HCT116 (cell line): ENCODE measurements at regions not wholly inside any gene's neighbourhood (a gene's known extent, or its start where the extent isn't known, plus 50 kb on each side); places are given as distances from the start of the nearest gene placed in this dataset.

Experiments
- ATAC-seq: fragments of 200-7000 bp; cut with Tn5 transposase; 2 replicates; pipeline ENCODE4 v1.9.1; 2020; ENCODE audit warnings: mild to moderate bottlenecking, moderate library complexity
- BruUV-seq: library from RNA; stranded (reverse); fragments of 400-500 nt; replicated peaks from 2 replicates; lab custom pipeline; 2021; lab: Mats Ljungman, UMichigan
- CTCF ChIA-PET: fragments of 300-600 bp; sonication (Branson Sonifier 250); formaldehyde crosslinking; loops from one replicate; lab custom pipeline; 2021; ENCODE audit warnings: antibody characterized with exemption; lab: Charles Lee
- POLR2A ChIA-PET: fragments of 300-600, 350-600 bp; sonication (Branson Sonifier 250); formaldehyde crosslinking; loops from one replicate; lab custom pipeline; 2021; ENCODE audit warnings: antibody characterized with exemption; lab: Charles Lee
- RAD21 ChIA-PET, 2 experiments: fragments of 300-600 bp; sonication (Branson Sonifier 250); formaldehyde crosslinking; loops; one replicate each; lab custom pipeline; 2023; ENCODE audit warnings: low total read pairs in 2 of 2; ENCODE audit not compliant: uncharacterized antibody in 2 of 2, unreplicated experiment in 2 of 2, low non-redundant PET in 1 of 2; lab: Charles Lee
- DNase-seq: peaks from one replicate; pipeline ENCODE4 v3.0.0-alpha.2; 2010; ENCODE audit warnings: low read depth, low spot score
- H2AFZ ChIP-seq: fragments of 200-600 bp; shearing (Covaris generic), sonication (generic); 2 replicates; pipeline ENCODE4 v1.6.1; 2017; ENCODE audit warnings: low read depth, mixed run types, mixed read lengths, antibody characterized with exemption, low read length; ENCODE audit not compliant: poor library complexity, severe bottlenecking
- H3K27ac ChIP-seq: 2 replicates; pipeline ENCODE4 v1.5.1; 2012; ENCODE audit warnings: low read depth, low read length
- H3K27me3 ChIP-seq: fragments of 200-600 bp; sonication (generic); 2 replicates; pipeline ENCODE4 v1.6.1; 2016; ENCODE audit warnings: mixed run types, low read length, mixed read lengths; ENCODE audit not compliant: insufficient read depth
- H3K36me3 ChIP-seq, 2 experiments: fragments of 200-500 bp in 1 of 2; fragments of 200-600 bp in 1 of 2; sonication (Bioruptor generic) in 1 of 2; sonication (generic) in 1 of 2; 2 replicates each; pipeline versions ENCODE4 v1.5.1 to v1.6.1; 2014 to 2016; ENCODE audit warnings: low read length in 2 of 2, inconsistent platforms in 1 of 2, mixed read lengths in 1 of 2, mixed run types in 1 of 2; ENCODE audit not compliant: insufficient read depth in 2 of 2, control insufficient read depth in 1 of 2
- H3K4me1 ChIP-seq, 2 experiments: fragments of 200-600 bp in 1 of 2; sonication (generic) in 1 of 2; 2 replicates each; pipeline versions ENCODE4 v1.5.1 to v1.6.1; 2012 to 2017; ENCODE audit warnings: low read length in 2 of 2, inconsistent platforms in 1 of 2, mild to moderate bottlenecking in 1 of 2, mixed read lengths in 1 of 2, mixed run types in 1 of 2, moderate library complexity in 1 of 2; ENCODE audit not compliant: insufficient read depth in 2 of 2, control insufficient read depth in 1 of 2
- H3K4me2 ChIP-seq: fragments of 200-600 bp; sonication (generic); 2 replicates; pipeline ENCODE4 v1.6.1; 2017; ENCODE audit warnings: mixed run types, low read length, mixed read lengths
- H3K4me3 ChIP-seq, 2 experiments: fragments of 200-600 bp in 1 of 2; sonication (generic) in 1 of 2; replicated peaks in 1 of 2; 2 replicates each; pipeline ENCODE4 v1.5.1; 2011 to 2016; ENCODE audit warnings: low read length in 2 of 2, control low read depth in 1 of 2, low read depth in 1 of 2, mild to moderate bottlenecking in 1 of 2, mixed read lengths in 1 of 2, mixed run types in 1 of 2
- H3K79me2 ChIP-seq: fragments of 200-600 bp; sonication (generic); 2 replicates; pipeline ENCODE4 v1.6.1; 2017; ENCODE audit warnings: mild to moderate bottlenecking, mixed run types, low read length, moderate library complexity, mixed read lengths; ENCODE audit not compliant: insufficient read depth
- H3K9ac ChIP-seq: fragments of 200-600 bp; sonication (generic); 2 replicates; pipeline ENCODE4 v1.6.1; 2016; ENCODE audit warnings: low read length, mixed read lengths
- H3K9me2 ChIP-seq: fragments of 200-600 bp; sonication (generic), shearing (Covaris generic); 2 replicates; pipeline ENCODE4 v1.6.1; 2017; ENCODE audit warnings: mixed run types, mild to moderate bottlenecking, moderate library complexity; ENCODE audit not compliant: insufficient read depth
- H3K9me3 ChIP-seq, 2 experiments: fragments of 200-500 bp in 1 of 2; fragments of 200-600 bp in 1 of 2; sonication (Bioruptor generic) in 1 of 2; sonication (generic) in 1 of 2; 2 replicates each; pipeline ENCODE4 v1.6.1; 2014 to 2017; ENCODE audit warnings: low read length in 2 of 2, mixed read lengths in 2 of 2, inconsistent platforms in 1 of 2, low read depth in 1 of 2, mild to moderate bottlenecking in 1 of 2, mixed run types in 1 of 2, moderate library complexity in 1 of 2; ENCODE audit not compliant: control insufficient read depth in 1 of 2, insufficient read depth in 1 of 2
- H4K20me1 ChIP-seq: fragments of 200-600 bp; sonication (generic), shearing (Covaris generic); 2 replicates; pipeline ENCODE4 v1.6.1; 2017; ENCODE audit warnings: mixed run types, mild to moderate bottlenecking, moderate library complexity; ENCODE audit not compliant: insufficient read depth
- CTCF ChIP-seq, 3 experiments: fragments of 200-600 bp in 1 of 3; sonication (generic) in 1 of 3; IDR thresholded peaks in 2 of 3; conservative IDR thresholded peaks in 1 of 3; 2 replicates each; pipeline ENCODE4 v1.5.1; 2012 to 2017; ENCODE audit warnings: low read depth in 2 of 3, low read length in 2 of 3, antibody characterized with exemption in 1 of 3, borderline replicate concordance in 1 of 3, control low read depth in 1 of 3, mild to moderate bottlenecking in 1 of 3, mixed read lengths in 1 of 3, mixed run types in 1 of 3, moderate library complexity in 1 of 3; ENCODE audit not compliant: insufficient read depth in 1 of 3
- EGR1 ChIP-seq: IDR thresholded peaks from 2 replicates; pipeline ENCODE4 v1.6.1; 2012; ENCODE audit warnings: low read depth
- EZH2phosphoT487 ChIP-seq: fragments of 200-600 bp; IDR thresholded peaks from 2 replicates; pipeline ENCODE4 v1.6.1; 2018; ENCODE audit warnings: antibody characterized with exemption, borderline replicate concordance
- MAX ChIP-seq: IDR thresholded peaks from 2 replicates; pipeline ENCODE4 v1.6.1; 2012
- POLR2AphosphoS5 ChIP-seq: IDR thresholded peaks from 2 replicates; pipeline ENCODE4 v1.6.1; 2011; ENCODE audit warnings: mild to moderate bottlenecking, low read depth, low read length, moderate library complexity
- RAD21 ChIP-seq: IDR thresholded peaks from 2 replicates; pipeline ENCODE4 v1.6.1; 2012; ENCODE audit warnings: low read depth, mild to moderate bottlenecking
- REST ChIP-seq: IDR thresholded peaks from 2 replicates; pipeline ENCODE4 v1.6.1; 2012; ENCODE audit warnings: low read depth
- SP1 ChIP-seq: IDR thresholded peaks from 2 replicates; pipeline ENCODE4 v1.6.1; 2012; ENCODE audit warnings: low read depth
- SRF ChIP-seq: IDR thresholded peaks from 2 replicates; pipeline ENCODE4 v1.6.1; 2012; ENCODE audit warnings: low read depth
- YY1 ChIP-seq: IDR thresholded peaks from 2 replicates; pipeline ENCODE4 v1.6.1; 2011; ENCODE audit warnings: low read length, low read depth, moderate library complexity, mild to moderate bottlenecking; ENCODE audit not compliant: insufficient replicate concordance; ENCODE audit errors: extremely low read depth
- ZBTB33 ChIP-seq: IDR thresholded peaks from 2 replicates; pipeline ENCODE4 v1.6.1; 2011; ENCODE audit warnings: mild to moderate bottlenecking, low read length, moderate library complexity; ENCODE audit not compliant: insufficient replicate concordance; ENCODE audit errors: extremely low read depth
- ZFX ChIP-seq: fragments of 450-650 bp; IDR thresholded peaks from 2 replicates; pipeline ENCODE4 v1.6.1; 2017
- intact Hi-C: fragments of 100-400 bp; cut with micrococcal nuclease; formaldehyde crosslinking; loops from 2 replicates; pipeline ENCODE4 v1.10.0; 2022

DNA sequence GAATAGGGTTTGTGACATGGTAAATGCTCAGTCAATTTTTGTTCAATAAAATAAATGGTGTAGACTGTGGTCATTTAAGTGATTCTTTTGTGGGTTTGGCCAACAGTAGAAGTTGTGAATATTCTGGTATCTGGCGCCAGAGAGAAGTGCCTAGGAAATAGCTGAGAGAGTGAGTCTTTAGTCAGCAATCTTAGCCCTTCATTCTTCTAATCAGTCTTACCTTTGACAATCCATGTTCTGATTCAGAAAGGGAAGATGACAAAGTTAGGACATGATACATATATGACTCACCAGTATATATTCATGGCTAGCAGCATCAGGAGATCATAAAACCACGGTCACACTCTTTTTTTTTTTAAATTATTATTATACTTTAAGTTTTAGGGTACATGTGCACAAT lies 141.8 kb upstream of the PCDH18 start (continued):
- TF ChIP-seq REST, result no peak
- no peak for TF ChIP-seq CTCF (IDR thresholded peaks at IDR 0.05 in 2 of 3, conservative IDR thresholded peaks at IDR 0.05 in 1 of 3; ENCODE audit: borderline replicate concordance in 1 of 3, insufficient read depth in 1 of 3, low read depth in 2 of 3, low read length in 2 of 3)
- TF ChIP-seq YY1, result no peak
- TF ChIP-seq POLR2AphosphoS5, result no peak

- POLR2A ChIA-PET, result no interaction called here
Observed at GRCh38 chr4:137668885-137669545, 136.7 kb upstream of the PCDH18 start.

More at GRCh38 chr4:137668885-137669545, 136.7 kb upstream of the PCDH18 start:
- no peak for DNase-seq
- ChIA-PET CTCF (no interaction called here), RAD21 (no interaction called here)
- Histone ChIP-seq H3K27me3 (no peaks in the 10 kb centered on the region), H3K9me2 (no peaks in the 10 kb centered on the region), H3K4me2 (no peak overlapping the region), H2AFZ (no peak overlapping the region), H4K20me1 (no peaks in the 10 kb centered on the region), H3K4me1 (no peaks in the 10 kb centered on the region), H3K4me3 (no peak overlapping the region), H3K79me2 (no peaks in the 10 kb centered on the region), H3K9me3 (no peaks in the 10 kb centered on the region), H3K9ac (no peak overlapping the region), H3K36me3 (no peaks in the 10 kb centered on the region), H3K27ac (no peak overlapping the region)
- ATAC-seq, result no peak
- no TSS peak for BruUV-seq
- intact Hi-C loops, result no loop called here
- no peak for TF ChIP-seq ZFX
- TF ChIP-seq REST, result no peak
- TF ChIP-seq EGR1, result no peak
- TF ChIP-seq MAX, result no peak
- TF ChIP-seq SP1, result no peak
- TF ChIP-seq EZH2phosphoT487, result no peak
- no peak for TF ChIP-seq ZBTB33
- TF ChIP-seq YY1, result no peak
- no peak for TF ChIP-seq SRF
- no peak for TF ChIP-seq RAD21
